Right cardiac atrium (tissue), 5 donors: ENCODE measurements at regions not wholly inside any gene's neighbourhood (a gene's known extent, or its start where the extent isn't known, plus 50 kb on each side); places are given as distances from the start of the nearest gene placed in this dataset.

Experiments
- ATAC-seq, 2 donors: fragments of 200-7000 bp; cut with Tn5 transposase; one replicate each; pipeline versions ENCODE4 v1.8.0 to v1.9.1; 2020; ENCODE audit warnings: moderate library complexity in 2 of 2, mild to moderate bottlenecking in 1 of 2
- DNase-seq, 3 donors: peaks; one replicate each; pipeline ENCODE4 v3.0.0-alpha.2; 2020
- H3K27ac ChIP-seq: one replicate; pipeline ENCODE4 v1.5.1; 2013; ENCODE audit warnings: mild to moderate bottlenecking, low read length, control low read depth, moderate library complexity
- H3K27me3 ChIP-seq: one replicate; pipeline ENCODE4 v1.6.1; 2013; ENCODE audit not compliant: control insufficient read depth, insufficient read depth
- H3K4me1 ChIP-seq: one replicate; pipeline ENCODE4 v1.6.1; 2013; ENCODE audit warnings: low read length; ENCODE audit not compliant: control insufficient read depth, insufficient read depth
- H3K4me3 ChIP-seq: one replicate; pipeline ENCODE4 v1.5.1; 2013; ENCODE audit warnings: low read length, control low read depth
- H3K9me3 ChIP-seq: one replicate; pipeline ENCODE4 v1.6.1; 2013; ENCODE audit warnings: low read length; ENCODE audit not compliant: control insufficient read depth
- WGBS: extraction: QIAGEN DNeasy Blood & Tissue Kit; methylation state at CpG from one replicate; pipeline ENCODE4 v1.1.7; 2013; 5-methylcytosine and 5-hydroxymethylcytosine counted together
- intact Hi-C, 4 donors: fragments of 100-400 bp; cut with DNase I; formaldehyde crosslinking; loops; one replicate each; pipeline versions ENCODE4 v1.11.0 to v1.14.0; 2022 to 2023
- donor health status: healthy with polysubstance abuse.
- donor health status: DM: no; HTN: yes; CAD: no.
- donor health status: DM: no; HTN: no; CAD: no.
- donor health status: DM: no; HTN: yes; CAD: no; lungs with severe emphysema.
- donor health status: DM: yes; HTN: yes; CAD: no.

DNA sequence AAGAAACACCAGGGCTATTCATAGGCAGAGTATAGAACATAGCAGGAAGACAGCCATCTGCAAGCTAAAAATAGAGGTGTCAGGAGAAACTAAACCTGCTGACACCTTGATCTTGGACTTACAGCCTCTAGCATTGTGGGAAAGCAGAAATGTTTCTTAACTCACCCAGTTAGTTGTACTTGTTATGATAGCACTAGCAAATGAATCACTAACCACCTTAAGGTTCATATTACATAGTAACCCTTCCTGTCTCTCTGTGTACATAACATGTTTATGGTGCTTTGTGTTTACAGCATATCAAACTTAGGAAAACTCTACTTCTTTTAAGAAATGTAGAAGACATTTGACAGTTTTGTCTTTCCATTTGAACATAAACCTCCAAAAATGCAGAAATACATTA lies 1031.3 kb downstream of the FSCB start:
- DNase-seq, result no peak
- Histone ChIP-seq H3K4me1 (no peaks in the 10 kb centered on the region), H3K4me3 (no peak overlapping the region), H3K27ac (no peak overlapping the region), H3K27me3 (no peaks in the 10 kb centered on the region), H3K9me3 (no peaks in the 10 kb centered on the region)
- ATAC-seq, result no peak
- intact Hi-C loops, result no loop called here

DNA sequence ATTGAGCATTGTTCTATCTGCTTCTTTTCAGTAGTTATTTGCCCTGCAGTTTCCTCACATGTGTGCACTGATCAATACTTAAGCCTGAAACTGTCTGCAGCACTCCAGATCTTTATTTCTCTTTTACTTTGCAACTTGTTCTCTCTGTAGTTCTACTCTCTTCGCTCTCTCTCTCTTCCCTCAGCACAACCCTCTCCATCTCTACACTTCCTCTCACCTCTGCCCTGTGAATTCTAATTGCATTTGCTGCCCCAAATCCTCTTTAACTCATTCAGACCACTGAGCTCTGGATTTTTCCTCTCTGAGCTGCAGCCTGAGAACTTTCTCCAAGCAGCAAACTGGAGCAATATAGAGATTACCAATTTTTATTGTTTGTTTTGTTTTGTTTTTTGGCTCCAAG lies 1035.5 kb downstream of the FSCB start:
- intact Hi-C loops, result no loop called here
- DNase-seq, result no peak
- Histone ChIP-seq H3K4me1 (no peaks in the 10 kb centered on the region), H3K9me3 (no peaks in the 10 kb centered on the region), H3K27me3 (no peaks in the 10 kb centered on the region), H3K4me3 (no peak overlapping the region), H3K27ac (no peak overlapping the region)
- ATAC-seq, result no peak
- WGBS, result 65% methylated on average over 1 of the region's 1 CpG

DNA sequence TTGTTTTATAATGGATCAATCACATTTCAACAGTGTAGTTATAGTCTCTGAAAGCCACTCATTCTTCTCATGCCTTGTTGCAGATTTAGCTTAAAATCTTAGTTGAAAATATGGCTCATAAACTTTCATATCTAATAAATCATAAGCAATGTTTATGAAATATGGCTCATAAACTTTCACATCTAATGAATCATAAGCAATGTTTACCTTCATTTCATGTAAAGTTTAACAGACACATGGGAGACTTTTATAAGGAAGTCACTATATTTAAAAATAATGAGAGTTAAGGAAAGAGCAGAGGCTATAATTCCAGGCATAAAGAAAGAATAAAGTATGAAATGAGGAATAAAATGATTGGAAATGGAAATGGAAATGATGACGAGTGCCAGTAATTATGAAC lies 1042.1 kb downstream of the FSCB start:
- H3K4me1 ChIP-seq, result no peaks in the 10 kb centered on the region
- H3K4me3 ChIP-seq, result no peak overlapping the region
- no peaks in the 10 kb centered on the region for H3K9me3 ChIP-seq
- 83% methylated on average over 1 of the region's 1 CpG for WGBS
- DNase-seq, result no peak
- no peak overlapping the region for H3K27ac ChIP-seq
- intact Hi-C loops, result no loop called here
- ATAC-seq, result no peak
- no peaks in the 10 kb centered on the region for H3K27me3 ChIP-seq

DNA sequence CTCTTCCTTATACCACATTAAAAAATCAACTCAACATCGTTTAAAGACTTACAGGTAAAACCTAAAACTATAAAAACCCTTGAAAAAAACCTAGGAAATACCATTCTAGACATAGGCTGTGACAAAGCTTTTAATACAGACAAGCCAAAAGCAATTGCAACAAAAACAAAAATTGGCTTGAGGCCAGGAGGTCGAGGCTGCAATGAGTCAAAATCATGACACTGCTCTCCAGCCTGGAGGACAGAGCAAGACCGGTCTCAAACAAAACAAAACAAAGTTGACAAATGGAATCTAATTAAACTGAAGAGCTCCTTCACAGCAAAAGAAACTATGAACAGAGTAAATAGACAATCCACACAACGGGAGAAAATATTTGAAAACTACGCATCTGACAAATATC lies 1057.8 kb downstream of the FSCB start:
- intact Hi-C loops, result no loop called here
- H3K4me3 ChIP-seq, result no peak overlapping the region
- 65% methylated on average over 5 of the region's 5 CpGs for WGBS
- H3K4me1 ChIP-seq, result no peaks in the 10 kb centered on the region
- no peaks in the 10 kb centered on the region for H3K27me3 ChIP-seq
- H3K27ac ChIP-seq, result no peak overlapping the region
- ATAC-seq, result no peak
- no peaks in the 10 kb centered on the region for H3K9me3 ChIP-seq
- no peak for DNase-seq

DNA sequence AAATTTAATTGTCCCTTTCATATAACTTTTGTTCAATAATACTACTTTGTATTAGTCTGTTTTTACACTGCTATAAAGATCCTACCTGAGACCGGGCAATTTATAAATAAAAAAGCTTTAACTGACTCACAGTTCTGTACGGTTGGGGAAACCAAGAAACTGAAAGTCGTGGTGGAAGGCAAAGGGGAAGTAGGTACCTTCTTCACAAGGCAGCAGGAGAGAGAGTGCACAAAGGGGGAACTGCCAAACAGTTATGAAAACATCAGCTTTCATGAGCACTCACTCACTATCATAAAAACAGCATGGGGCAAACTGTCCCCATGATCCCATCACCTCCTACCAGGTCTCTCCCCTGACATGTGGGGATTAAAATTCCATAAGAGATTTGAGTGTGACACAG lies 1069.0 kb downstream of the FSCB start:
- 64% methylated on average over 3 of the region's 3 CpGs for WGBS
- no peaks in the 10 kb centered on the region for H3K9me3 ChIP-seq
- H3K27ac ChIP-seq, result no peak overlapping the region
- intact Hi-C loops, result no loop called here
- no peak for ATAC-seq
- H3K4me3 ChIP-seq, result no peak overlapping the region
- DNase-seq, result no peak
- H3K27me3 ChIP-seq, result no peaks in the 10 kb centered on the region
- H3K4me1 ChIP-seq, result no peaks in the 10 kb centered on the region

DNA sequence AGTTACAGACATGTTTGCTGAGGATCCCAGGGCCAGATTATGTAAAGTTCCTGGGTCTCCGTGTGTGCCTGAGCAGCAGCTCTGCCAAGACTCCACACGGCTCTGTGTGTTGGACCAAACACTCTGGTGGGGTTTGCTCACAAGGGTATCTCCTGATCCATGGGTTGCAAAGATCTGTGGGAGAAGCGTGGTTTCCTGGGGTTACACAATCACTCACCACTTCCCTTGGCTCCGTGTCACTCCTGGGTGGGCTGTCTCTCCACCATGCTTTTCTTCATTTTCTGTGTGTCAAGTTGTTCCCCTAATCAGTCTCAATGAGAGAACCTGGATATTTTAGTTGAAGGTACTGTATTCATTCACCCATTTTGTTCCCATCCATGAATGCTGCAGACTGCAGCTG lies 1088.8 kb downstream of the FSCB start:
- 72% methylated on average over 4 of the region's 4 CpGs for WGBS
- DNase-seq (no peak), ATAC-seq (no peak)
- Histone ChIP-seq H3K4me1 (no peaks in the 10 kb centered on the region), H3K4me3 (no peak overlapping the region), H3K27ac (no peak overlapping the region), H3K9me3 (no peaks in the 10 kb centered on the region), H3K27me3 (no peaks in the 10 kb centered on the region)
- intact Hi-C loops, result no loop called here

DNA sequence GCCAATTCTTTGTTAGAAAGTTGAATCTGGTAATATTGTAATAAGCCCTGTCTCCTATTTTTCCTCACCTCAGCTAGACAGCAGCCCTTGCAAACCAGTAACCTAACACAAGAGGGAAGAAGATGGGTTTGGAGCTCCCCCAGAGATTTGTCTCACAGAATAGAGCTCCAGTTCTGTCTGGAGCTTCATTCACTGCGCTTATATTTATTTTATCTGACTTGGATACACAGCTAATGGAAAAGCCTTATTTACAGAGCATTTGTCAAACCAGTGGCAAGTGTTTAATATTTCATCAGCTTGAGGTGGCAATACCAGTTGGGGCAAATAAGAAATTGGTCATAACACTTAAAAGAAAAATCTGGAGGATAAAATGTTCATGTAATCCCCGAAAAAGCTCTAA lies 1094.0 kb downstream of the FSCB start:
- no peaks in the 10 kb centered on the region for H3K4me1 ChIP-seq
- H3K4me3 ChIP-seq, result no peak overlapping the region
- WGBS, result 77% methylated on average over 2 of the region's 2 CpGs
- no peak for ATAC-seq
- H3K9me3 ChIP-seq, result no peaks in the 10 kb centered on the region
- no peaks in the 10 kb centered on the region for H3K27me3 ChIP-seq
- H3K27ac ChIP-seq, result no peak overlapping the region
- no peak for DNase-seq
- intact Hi-C loops, result no loop called here

DNA sequence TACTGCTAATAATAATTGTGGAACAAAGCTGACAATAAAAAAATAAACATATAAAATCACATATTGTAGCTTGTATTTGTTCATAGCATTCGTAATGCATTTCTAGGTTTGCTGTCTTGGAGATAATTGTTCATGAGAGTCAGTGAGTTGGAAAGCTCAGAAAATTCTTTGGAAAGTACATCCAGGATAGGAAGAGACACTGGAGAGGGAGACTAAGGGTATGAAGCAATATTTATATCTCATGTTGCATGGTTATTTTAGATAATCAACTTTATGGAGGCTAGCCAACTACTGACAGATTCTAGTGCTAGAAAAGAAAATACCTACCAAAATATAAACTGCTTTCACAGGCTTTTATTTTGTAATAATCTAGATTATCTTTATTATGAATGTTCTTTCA lies 1095.2 kb downstream of the FSCB start:
- Histone ChIP-seq H3K4me3 (no peak overlapping the region), H3K9me3 (no peaks in the 10 kb centered on the region), H3K27me3 (no peaks in the 10 kb centered on the region), H3K4me1 (no peaks in the 10 kb centered on the region), H3K27ac (no peak overlapping the region)
- DNase-seq (no peak), ATAC-seq (no peak)
- intact Hi-C loops, result no loop called here
- WGBS, result 42% methylated on average over 1 of the region's 1 CpG

DNA sequence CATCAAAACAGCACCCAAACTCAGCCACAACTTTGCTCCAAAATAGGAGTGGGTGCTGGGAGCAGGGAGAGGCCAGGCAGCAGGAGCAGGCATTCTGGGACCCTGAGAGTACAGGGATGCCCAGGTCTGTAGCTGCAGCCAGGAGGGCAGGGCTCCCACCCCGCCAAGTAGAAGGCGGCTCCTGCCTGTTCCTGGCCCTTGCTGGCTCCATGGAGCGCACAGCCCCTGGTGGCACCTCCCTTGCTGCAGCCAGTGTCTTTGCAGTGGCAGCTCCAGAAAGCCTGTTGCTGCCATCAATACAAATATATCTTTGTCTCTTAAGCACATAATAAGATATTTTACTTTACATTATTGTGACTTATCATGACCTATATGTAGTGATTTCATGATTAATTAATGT lies 1096.5 kb downstream of the FSCB start:
- H3K9me3 ChIP-seq, result no peaks in the 10 kb centered on the region
- DNase-seq, result no peak
- H3K4me1 ChIP-seq, result no peaks in the 10 kb centered on the region
- ATAC-seq, result no peak
- WGBS, result 56% methylated on average over 3 of the region's 3 CpGs
- no peak overlapping the region for H3K27ac ChIP-seq
- no peaks in the 10 kb centered on the region for H3K27me3 ChIP-seq
- H3K4me3 ChIP-seq, result no peak overlapping the region
- intact Hi-C loops, result no loop called here

DNA sequence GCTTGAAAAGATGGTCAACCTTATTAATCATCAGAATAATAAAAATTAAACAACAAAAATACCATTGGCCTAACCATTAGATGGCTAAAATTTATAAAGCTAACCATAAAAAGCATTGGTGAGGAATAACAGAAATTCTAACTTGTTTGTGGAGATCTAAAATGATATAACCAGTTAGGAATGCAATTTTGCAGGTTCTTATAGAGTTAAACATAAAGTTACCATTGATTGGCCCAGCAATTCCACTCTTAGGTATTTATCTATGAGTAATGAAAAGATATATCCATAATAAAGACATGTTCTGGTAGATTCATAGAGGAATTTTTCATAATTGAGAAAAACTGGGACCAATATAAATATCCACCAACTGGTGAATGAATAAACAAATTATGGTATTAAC lies 1098.6 kb downstream of the FSCB start:
- Histone ChIP-seq H3K27me3 (no peaks in the 10 kb centered on the region), H3K4me1 (no peaks in the 10 kb centered on the region), H3K4me3 (no peak overlapping the region), H3K27ac (no peak overlapping the region), H3K9me3 (no peaks in the 10 kb centered on the region)
- no peak for ATAC-seq
- intact Hi-C loops, result no loop called here
- no peak for DNase-seq

DNA sequence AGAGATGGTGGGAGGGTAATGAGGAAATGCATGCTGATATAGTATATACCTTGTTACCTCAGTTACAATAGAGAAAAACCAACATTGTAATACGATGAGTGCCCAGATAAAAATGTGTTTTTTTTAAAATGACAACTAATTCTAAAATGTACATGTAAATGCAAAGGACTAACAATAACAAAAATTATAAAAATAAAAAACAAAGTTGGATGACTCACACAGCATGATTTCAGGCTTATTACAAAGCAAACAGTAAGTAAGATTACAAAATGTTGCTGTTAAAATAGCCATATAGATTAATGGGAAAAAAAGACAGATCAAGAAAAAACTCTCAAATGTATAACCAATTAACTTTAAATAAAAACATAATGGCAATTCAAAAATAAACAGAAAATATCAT lies 1099.4 kb downstream of the FSCB start:
- no peak for ATAC-seq
- Histone ChIP-seq H3K27ac (no peak overlapping the region), H3K4me1 (no peaks in the 10 kb centered on the region)

DNA sequence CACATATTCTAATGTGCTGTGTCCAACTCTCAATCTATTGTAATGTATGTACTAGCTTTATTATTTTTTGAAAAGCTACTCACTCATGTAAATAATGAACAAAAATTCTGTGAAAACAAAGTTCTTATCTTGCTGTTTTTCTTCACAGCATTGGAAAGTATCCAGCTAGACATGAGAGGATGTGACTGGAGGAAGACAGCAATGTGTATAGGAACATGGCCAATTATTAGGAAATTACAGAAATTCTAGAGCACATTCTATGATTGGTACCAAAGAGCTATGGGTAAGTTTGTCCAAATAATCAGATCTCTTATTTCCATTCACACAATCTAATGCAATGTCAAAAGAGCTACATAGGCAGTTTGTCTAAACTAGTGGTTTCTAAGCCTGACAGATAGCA lies 1100.2 kb downstream of the FSCB start:
- Histone ChIP-seq H3K4me3 (no peak overlapping the region), H3K9me3 (no peaks in the 10 kb centered on the region), H3K27me3 (no peaks in the 10 kb centered on the region), H3K27ac (no peak overlapping the region), H3K4me1 (no peaks in the 10 kb centered on the region)
- ATAC-seq (no peak), DNase-seq (no peak)
- intact Hi-C loops, result no loop called here

More for the DNA sequence above, 1099.4 kb downstream of the FSCB start:
- intact Hi-C loops, result no loop called here
- no peaks in the 10 kb centered on the region for H3K9me3 ChIP-seq
- H3K27me3 ChIP-seq, result no peaks in the 10 kb centered on the region
- H3K4me3 ChIP-seq, result no peak overlapping the region
- WGBS, result 79% methylated on average over 1 of the region's 1 CpG
- DNase-seq, result no peak
